ENCODE measurements at regions not wholly inside any gene's neighbourhood (a gene's known extent, or its start where the extent isn't known, plus 50 kb on each side); places are given as distances from the start of the nearest gene placed in this dataset.

- TF ChIP-seq, protein P1, sequence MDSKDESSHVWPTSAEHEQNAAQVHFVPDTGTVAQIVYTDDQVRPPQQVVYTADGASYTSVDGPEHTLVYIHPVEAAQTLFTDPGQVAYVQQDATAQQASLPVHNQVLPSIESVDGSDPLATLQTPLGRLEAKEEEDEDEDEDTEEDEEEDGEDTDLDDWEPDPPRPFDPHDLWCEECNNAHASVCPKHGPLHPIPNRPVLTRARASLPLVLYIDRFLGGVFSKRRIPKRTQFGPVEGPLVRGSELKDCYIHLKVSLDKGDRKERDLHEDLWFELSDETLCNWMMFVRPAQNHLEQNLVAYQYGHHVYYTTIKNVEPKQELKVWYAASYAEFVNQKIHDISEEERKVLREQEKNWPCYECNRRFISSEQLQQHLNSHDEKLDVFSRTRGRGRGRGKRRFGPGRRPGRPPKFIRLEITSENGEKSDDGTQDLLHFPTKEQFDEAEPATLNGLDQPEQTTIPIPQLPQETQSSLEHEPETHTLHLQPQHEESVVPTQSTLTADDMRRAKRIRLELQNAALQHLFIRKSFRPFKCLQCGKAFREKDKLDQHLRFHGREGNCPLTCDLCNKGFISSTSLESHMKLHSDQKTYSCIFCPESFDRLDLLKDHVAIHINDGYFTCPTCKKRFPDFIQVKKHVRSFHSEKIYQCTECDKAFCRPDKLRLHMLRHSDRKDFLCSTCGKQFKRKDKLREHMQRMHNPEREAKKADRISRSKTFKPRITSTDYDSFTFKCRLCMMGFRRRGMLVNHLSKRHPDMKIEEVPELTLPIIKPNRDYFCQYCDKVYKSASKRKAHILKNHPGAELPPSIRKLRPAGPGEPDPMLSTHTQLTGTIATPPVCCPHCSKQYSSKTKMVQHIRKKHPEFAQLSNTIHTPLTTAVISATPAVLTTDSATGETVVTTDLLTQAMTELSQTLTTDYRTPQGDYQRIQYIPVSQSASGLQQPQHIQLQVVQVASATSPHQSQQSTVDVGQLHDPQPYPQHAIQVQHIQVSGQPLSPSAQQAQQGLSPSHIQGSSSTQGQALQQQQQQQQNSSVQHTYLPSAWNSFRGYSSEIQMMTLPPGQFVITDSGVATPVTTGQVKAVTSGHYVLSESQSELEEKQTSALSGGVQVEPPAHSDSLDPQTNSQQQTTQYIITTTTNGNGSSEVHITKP (CRISPR knock-in tag; IDR thresholded peaks at IDR 0.05; ENCODE audit: low read depth): no peak
- TF ChIP-seq ZNF264 (CRISPR knock-in tag; IDR thresholded peaks at IDR 0.05) (no peak), THRA (CRISPR knock-in tag; IDR thresholded peaks at IDR 0.05; ENCODE audit: borderline replicate concordance) (no peak), ZSCAN30 (CRISPR knock-in tag; IDR thresholded peaks at IDR 0.05) (no peak), FOXM1 (CRISPR knock-in tag; IDR thresholded peaks at IDR 0.05) (no peak), SSRP1 (CRISPR knock-in tag; IDR thresholded peaks at IDR 0.05) (no peak), ZFAT (CRISPR knock-in tag; conservative IDR thresholded peaks at IDR 0.05) (no peak), ZNF614 (CRISPR knock-in tag; IDR thresholded peaks at IDR 0.05; ENCODE audit: borderline replicate concordance) (no peak), NCOA1 (CRISPR knock-in tag; IDR thresholded peaks at IDR 0.05) (no peak), MIXL1 (CRISPR knock-in tag; IDR thresholded peaks at IDR 0.05) (peak; percentile 75; the same call in 1 of the 2 replicates), ZNF672 (CRISPR knock-in tag; IDR thresholded peaks at IDR 0.05) (no peak), FIP1L1 (IDR thresholded peaks at IDR 0.05; ENCODE audit: borderline replicate concordance, insufficient read depth, low read depth, low read length) (no peak), IRX3 (CRISPR knock-in tag; IDR thresholded peaks at IDR 0.05; ENCODE audit: borderline replicate concordance, low read depth) (no peak)
- TF ChIP-seq, protein P2, sequence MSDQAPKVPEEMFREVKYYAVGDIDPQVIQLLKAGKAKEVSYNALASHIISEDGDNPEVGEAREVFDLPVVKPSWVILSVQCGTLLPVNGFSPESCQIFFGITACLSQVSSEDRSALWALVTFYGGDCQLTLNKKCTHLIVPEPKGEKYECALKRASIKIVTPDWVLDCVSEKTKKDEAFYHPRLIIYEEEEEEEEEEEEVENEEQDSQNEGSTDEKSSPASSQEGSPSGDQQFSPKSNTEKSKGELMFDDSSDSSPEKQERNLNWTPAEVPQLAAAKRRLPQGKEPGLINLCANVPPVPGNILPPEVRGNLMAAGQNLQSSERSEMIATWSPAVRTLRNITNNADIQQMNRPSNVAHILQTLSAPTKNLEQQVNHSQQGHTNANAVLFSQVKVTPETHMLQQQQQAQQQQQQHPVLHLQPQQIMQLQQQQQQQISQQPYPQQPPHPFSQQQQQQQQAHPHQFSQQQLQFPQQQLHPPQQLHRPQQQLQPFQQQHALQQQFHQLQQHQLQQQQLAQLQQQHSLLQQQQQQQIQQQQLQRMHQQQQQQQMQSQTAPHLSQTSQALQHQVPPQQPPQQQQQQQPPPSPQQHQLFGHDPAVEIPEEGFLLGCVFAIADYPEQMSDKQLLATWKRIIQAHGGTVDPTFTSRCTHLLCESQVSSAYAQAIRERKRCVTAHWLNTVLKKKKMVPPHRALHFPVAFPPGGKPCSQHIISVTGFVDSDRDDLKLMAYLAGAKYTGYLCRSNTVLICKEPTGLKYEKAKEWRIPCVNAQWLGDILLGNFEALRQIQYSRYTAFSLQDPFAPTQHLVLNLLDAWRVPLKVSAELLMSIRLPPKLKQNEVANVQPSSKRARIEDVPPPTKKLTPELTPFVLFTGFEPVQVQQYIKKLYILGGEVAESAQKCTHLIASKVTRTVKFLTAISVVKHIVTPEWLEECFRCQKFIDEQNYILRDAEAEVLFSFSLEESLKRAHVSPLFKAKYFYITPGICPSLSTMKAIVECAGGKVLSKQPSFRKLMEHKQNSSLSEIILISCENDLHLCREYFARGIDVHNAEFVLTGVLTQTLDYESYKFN (CRISPR knock-in tag; conservative IDR thresholded peaks at IDR 0.05): no peak
- TF ChIP-seq, protein P3, sequence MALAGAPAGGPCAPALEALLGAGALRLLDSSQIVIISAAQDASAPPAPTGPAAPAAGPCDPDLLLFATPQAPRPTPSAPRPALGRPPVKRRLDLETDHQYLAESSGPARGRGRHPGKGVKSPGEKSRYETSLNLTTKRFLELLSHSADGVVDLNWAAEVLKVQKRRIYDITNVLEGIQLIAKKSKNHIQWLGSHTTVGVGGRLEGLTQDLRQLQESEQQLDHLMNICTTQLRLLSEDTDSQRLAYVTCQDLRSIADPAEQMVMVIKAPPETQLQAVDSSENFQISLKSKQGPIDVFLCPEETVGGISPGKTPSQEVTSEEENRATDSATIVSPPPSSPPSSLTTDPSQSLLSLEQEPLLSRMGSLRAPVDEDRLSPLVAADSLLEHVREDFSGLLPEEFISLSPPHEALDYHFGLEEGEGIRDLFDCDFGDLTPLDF (CRISPR knock-in tag; IDR thresholded peaks at IDR 0.05): no peak
- TF ChIP-seq, protein P4, sequence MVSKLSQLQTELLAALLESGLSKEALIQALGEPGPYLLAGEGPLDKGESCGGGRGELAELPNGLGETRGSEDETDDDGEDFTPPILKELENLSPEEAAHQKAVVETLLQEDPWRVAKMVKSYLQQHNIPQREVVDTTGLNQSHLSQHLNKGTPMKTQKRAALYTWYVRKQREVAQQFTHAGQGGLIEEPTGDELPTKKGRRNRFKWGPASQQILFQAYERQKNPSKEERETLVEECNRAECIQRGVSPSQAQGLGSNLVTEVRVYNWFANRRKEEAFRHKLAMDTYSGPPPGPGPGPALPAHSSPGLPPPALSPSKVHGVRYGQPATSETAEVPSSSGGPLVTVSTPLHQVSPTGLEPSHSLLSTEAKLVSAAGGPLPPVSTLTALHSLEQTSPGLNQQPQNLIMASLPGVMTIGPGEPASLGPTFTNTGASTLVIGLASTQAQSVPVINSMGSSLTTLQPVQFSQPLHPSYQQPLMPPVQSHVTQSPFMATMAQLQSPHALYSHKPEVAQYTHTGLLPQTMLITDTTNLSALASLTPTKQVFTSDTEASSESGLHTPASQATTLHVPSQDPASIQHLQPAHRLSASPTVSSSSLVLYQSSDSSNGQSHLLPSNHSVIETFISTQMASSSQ (IDR thresholded peaks at IDR 0.05; ENCODE audit: low read depth): no peak
- TF ChIP-seq, protein P4 (CRISPR knock-in tag; IDR thresholded peaks at IDR 0.05; ENCODE audit: borderline replicate concordance): no peak
Measured at GRCh38 chr14:21748869-21749303, 75.3 kb upstream of the OR4E1 start (continued).

Data from HepG2 (cell line).